ENCODE measurements at regions not wholly inside any gene's neighbourhood (a gene's known extent, or its start where the extent isn't known, plus 50 kb on each side); places are given as distances from the start of the nearest gene placed in this dataset.

DNA sequence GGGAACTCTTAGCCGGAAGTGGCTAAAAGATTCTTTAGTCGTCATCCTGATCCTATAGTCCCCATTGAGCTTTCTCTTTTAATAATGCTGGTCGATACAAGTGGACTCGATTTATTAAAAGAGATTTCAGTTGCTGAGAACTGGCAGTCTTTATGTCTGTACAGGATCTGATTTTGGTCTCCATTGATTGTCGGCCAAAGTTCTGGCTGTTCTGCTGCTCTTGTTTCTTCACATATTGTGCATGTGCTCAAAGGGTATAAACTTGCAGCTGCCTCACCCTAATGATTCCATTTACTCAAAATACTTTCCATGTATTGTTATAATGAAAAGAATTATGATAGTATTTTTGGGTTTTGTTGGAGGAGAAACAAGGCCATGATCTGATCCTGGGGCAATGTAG, 100.7 kb upstream of the CTTNBP2 start:
- no peaks in the 10 kb centered on the region for H3K4me1 ChIP-seq
- DNase-seq, result no peak
- H3K9me3 ChIP-seq, result no peaks in the 10 kb centered on the region
- no peak overlapping the region for H3K4me3 ChIP-seq
- H3K27ac ChIP-seq, result no peak overlapping the region
- TF ChIP-seq, protein P1, sequence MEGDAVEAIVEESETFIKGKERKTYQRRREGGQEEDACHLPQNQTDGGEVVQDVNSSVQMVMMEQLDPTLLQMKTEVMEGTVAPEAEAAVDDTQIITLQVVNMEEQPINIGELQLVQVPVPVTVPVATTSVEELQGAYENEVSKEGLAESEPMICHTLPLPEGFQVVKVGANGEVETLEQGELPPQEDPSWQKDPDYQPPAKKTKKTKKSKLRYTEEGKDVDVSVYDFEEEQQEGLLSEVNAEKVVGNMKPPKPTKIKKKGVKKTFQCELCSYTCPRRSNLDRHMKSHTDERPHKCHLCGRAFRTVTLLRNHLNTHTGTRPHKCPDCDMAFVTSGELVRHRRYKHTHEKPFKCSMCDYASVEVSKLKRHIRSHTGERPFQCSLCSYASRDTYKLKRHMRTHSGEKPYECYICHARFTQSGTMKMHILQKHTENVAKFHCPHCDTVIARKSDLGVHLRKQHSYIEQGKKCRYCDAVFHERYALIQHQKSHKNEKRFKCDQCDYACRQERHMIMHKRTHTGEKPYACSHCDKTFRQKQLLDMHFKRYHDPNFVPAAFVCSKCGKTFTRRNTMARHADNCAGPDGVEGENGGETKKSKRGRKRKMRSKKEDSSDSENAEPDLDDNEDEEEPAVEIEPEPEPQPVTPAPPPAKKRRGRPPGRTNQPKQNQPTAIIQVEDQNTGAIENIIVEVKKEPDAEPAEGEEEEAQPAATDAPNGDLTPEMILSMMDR (IDR thresholded peaks at IDR 0.05), result no peak
- no peak for TF ChIP-seq POLR2A (IDR thresholded peaks at IDR 0.05)
- H3K36me3 ChIP-seq, result no peaks in the 10 kb centered on the region
- H3K27me3 ChIP-seq, result no peaks in the 10 kb centered on the region

DNA sequence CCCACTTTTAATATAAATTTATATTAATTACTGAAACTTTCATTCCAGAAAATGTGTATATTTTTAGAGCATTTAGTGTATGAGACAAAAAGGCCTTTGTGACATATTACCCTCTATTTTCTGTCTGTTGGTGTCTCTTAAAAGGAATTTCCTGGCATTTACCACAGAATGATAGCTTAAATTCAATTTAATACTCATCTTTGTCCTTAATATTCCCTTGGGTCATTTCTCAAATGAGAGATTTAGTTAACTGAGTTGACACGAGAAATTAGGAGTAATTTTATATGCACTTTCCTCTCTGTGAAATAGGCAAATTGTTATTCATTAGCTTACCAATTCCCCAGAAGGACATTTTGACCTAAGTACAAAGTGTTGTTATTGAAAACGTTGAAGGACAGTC, 101.7 kb upstream of the CTTNBP2 start:
- no peaks in the 10 kb centered on the region for H3K9me3 ChIP-seq
- TF ChIP-seq, protein P1 (IDR thresholded peaks at IDR 0.05), result no peak
- no peak for TF ChIP-seq POLR2A (IDR thresholded peaks at IDR 0.05)
- no peak overlapping the region for H3K27ac ChIP-seq
- no peaks in the 10 kb centered on the region for H3K27me3 ChIP-seq
- H3K36me3 ChIP-seq, result no peaks in the 10 kb centered on the region
- no peaks in the 10 kb centered on the region for H3K4me1 ChIP-seq
- DNase-seq, result no peak
- no peak overlapping the region for H3K4me3 ChIP-seq

DNA sequence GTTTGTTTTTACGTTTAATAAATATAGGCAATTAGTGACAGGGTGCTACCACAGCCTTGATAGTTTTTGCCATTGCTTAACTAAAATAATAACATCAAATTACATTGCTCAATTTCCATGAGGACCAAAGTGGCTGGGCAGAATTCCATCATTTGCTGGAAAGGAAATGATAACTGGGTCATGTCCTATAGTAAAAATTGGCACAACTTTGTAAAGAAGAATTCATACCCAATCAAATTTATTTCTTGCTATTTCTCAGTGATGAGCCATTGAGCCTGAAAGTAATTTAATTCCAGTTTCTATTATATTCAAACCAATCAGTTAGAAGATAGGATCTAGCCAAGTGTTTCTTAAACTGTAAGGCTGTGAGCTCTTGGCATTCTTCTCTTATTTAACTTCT, 102.2 kb upstream of the CTTNBP2 start:
- no peaks in the 10 kb centered on the region for H3K36me3 ChIP-seq
- H3K9me3 ChIP-seq, result no peaks in the 10 kb centered on the region
- no peak overlapping the region for H3K27ac ChIP-seq
- no peaks in the 10 kb centered on the region for H3K4me1 ChIP-seq
- no peaks in the 10 kb centered on the region for H3K27me3 ChIP-seq
- no peak for TF ChIP-seq POLR2A (IDR thresholded peaks at IDR 0.05)
- TF ChIP-seq, protein P1 (IDR thresholded peaks at IDR 0.05), result no peak
- DNase-seq, result no peak
- H3K4me3 ChIP-seq, result no peak overlapping the region

DNA sequence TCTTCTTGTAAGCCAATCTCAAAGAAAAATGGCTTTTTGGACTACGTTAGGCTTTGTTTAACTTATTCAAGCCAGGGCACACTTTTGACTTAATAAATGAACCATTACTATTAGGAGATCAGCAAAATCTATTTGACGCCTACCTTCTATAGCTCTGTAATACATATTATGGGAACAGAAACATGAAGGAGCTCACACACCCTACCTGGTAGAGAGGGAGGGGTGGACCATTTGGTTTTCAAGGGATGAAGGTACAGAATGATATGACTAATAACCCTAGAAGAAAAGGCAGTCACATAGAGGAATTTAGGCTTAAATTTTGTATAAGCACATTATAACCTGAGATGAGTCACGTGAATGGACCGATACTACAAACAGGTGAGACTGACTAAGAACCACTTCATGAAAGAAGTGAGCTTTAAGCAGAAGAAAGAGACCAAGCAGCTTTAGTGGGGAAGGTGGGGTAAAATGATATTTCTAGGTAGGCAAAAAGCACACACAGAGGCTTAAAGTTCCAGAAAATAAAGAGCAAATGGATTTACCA, 106.8 kb upstream of the CTTNBP2 start:
- Histone ChIP-seq H3K4me1 (no peaks in the 10 kb centered on the region), H3K36me3 (no peaks in the 10 kb centered on the region), H3K9me3 (no peaks in the 10 kb centered on the region), H3K4me3 (no peak overlapping the region), H3K27ac (no peak overlapping the region), H3K27me3 (no peaks in the 10 kb centered on the region)
- TF ChIP-seq, protein P1 (IDR thresholded peaks at IDR 0.05), result no peak
- no peak for TF ChIP-seq POLR2A (IDR thresholded peaks at IDR 0.05)
- no peak for DNase-seq

DNA sequence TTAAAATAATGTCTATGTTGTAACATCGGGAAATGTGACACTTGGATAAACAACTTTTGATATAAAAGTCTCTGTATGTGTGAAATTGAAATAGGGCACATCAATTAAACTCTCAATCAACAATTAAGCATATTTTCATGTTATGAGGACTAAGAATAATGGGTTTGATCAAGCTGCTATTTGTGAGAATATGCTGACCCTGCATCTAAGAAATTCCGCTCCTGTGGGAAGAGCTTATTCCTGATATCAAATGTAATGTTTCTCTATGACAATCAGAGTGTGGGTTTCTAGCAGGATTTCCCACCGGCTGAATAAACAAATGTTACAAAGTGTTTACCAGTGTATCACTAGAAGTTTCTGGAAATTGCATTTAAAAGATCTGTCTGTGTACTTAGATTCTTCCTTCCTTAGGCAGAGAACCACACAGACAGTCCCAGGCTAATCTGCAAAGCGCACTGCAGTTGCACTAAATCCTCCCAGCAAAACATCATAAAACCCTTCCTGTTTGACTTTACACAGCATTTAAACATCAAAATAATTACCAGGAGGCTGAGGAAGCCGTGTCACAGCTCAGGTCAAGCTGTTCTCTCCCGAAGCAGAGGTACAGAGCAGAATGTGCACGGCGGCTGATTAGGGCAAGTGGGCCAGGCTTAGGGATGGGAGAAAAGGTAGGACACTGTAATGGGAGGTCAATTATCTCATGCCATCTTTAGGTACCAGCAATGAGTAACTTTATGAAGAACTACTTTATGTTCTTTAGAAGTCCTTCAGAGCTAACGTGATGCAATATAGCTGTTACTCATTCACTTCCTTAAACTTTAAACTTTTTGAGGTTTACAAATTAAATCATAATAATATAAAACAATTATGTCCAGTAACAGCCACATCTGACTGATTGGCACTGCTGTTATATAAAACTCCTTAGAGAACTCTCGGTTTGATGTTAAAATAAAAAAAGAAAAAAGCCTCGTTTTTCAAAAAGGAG, 109.1 kb upstream of the CTTNBP2 start:
- TF ChIP-seq, protein P1 (IDR thresholded peaks at IDR 0.05), result no peak
- no peak for TF ChIP-seq POLR2A (IDR thresholded peaks at IDR 0.05)
- H3K4me1 ChIP-seq, result no peaks in the 10 kb centered on the region
- no peaks in the 10 kb centered on the region for H3K36me3 ChIP-seq
- no peak for DNase-seq
- H3K27me3 ChIP-seq, result no peaks in the 10 kb centered on the region
- H3K4me3 ChIP-seq, result no peak overlapping the region
- no peaks in the 10 kb centered on the region for H3K9me3 ChIP-seq
- no peak overlapping the region for H3K27ac ChIP-seq
